KMS-11 (cell line): ENCODE measurements at regions not wholly inside any gene's neighbourhood (a gene's known extent, or its start where the extent isn't known, plus 50 kb on each side); places are given as distances from the start of the nearest gene placed in this dataset.
"Not testable (repeated sequence)": the region's sequence is repeated elsewhere in the genome, so short reads cannot be mapped to it uniquely, and the experiment has no call there.

Source experiments
- H2AFZ ChIP-seq: fragments of 200-600 bp; sonication (generic); 2 replicates; pipeline ENCODE4 v1.6.1; 2016; ENCODE audit warnings: antibody characterized with exemption, mixed run types, low read depth
- H3K27ac ChIP-seq: fragments of 200-600 bp; sonication (generic); 2 replicates; pipeline ENCODE4 v1.6.1; 2016; ENCODE audit warnings: mild to moderate bottlenecking, mixed run types
- H3K27me3 ChIP-seq: fragments of 200-600 bp; sonication (generic); 2 replicates; pipeline ENCODE4 v1.6.1; 2017; ENCODE audit warnings: mild to moderate bottlenecking, low read depth, mixed run types, moderate library complexity; ENCODE audit not compliant: insufficient read depth
- H3K36me3 ChIP-seq: fragments of 200-600 bp; sonication (generic); 2 replicates; pipeline ENCODE4 v1.6.1; 2017; ENCODE audit warnings: mild to moderate bottlenecking, mixed run types; ENCODE audit not compliant: insufficient read depth
- H3K4me1 ChIP-seq: fragments of 200-600 bp; sonication (generic); 2 replicates; pipeline ENCODE4 v1.6.1; 2016; ENCODE audit warnings: mild to moderate bottlenecking, low read depth, mixed run types; ENCODE audit not compliant: poor library complexity, severe bottlenecking
- H3K4me2 ChIP-seq: fragments of 200-600 bp; sonication (generic); 2 replicates; pipeline ENCODE4 v1.7.0; 2016; ENCODE audit warnings: mild to moderate bottlenecking, mixed run types
- H3K4me3 ChIP-seq: fragments of 200-600 bp; sonication (generic); IDR thresholded peaks from 2 replicates; pipeline ENCODE4 v1.6.1; 2017; ENCODE audit warnings: low read depth, low read length, mixed read lengths; ENCODE audit not compliant: insufficient read depth
- H3K79me2 ChIP-seq: fragments of 200-600 bp; sonication (generic); 2 replicates; pipeline ENCODE4 v1.6.1; 2016; ENCODE audit warnings: low read depth, mixed run types; ENCODE audit not compliant: insufficient read depth
- H3K9ac ChIP-seq: fragments of 200-600 bp; sonication (generic); 2 replicates; pipeline ENCODE4 v1.6.1; 2016; ENCODE audit warnings: mild to moderate bottlenecking, mixed run types
- H4K20me1 ChIP-seq: fragments of 200-600 bp; sonication (generic); 2 replicates; pipeline ENCODE4 v1.6.1; 2016; ENCODE audit warnings: mild to moderate bottlenecking, mixed run types; ENCODE audit not compliant: insufficient read depth
- TF ChIP-seq, protein P1 (sequence below): fragments of 200-600 bp; sonication (generic); conservative IDR thresholded peaks from 2 replicates; pipeline ENCODE4 v1.6.1; 2017; ENCODE audit warnings: low read depth, mild to moderate bottlenecking, antibody characterized with exemption, low read length, moderate library complexity, mixed read lengths

DNA sequence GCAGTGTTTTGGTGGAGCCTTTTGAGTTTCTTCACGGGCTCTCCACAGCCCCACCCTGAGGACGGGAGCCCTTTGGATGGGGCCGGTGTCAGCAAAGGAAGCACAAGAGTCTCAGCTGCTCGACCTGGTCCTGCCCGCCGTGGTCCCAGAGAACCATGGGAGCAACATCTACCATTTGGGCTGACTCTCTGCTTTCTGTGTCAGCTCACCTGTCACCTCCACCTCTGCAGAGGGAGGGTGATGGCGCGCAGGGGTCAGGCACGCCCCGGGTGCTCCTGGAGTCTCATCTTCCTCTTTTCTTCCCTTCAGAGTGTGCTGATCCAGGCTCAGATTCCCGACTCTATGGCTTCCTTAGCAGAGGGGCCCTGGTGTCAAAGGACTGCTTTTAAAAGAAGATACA is 171.7 kb downstream of the LAT start:
- Histone ChIP-seq H3K27ac (no peak overlapping the region), H3K27me3 (peaks cover 43% of the 10 kb centered on the region), H3K9ac (no peak overlapping the region), H3K36me3 (no peaks in the 10 kb centered on the region), H3K79me2 (no peaks in the 10 kb centered on the region), H4K20me1 (no peaks in the 10 kb centered on the region), H3K4me2 (no peak overlapping the region), H3K4me3 (no peak overlapping the region), H2AFZ (no peak overlapping the region), H3K4me1 (no peaks in the 10 kb centered on the region)
- TF ChIP-seq, protein P1, sequence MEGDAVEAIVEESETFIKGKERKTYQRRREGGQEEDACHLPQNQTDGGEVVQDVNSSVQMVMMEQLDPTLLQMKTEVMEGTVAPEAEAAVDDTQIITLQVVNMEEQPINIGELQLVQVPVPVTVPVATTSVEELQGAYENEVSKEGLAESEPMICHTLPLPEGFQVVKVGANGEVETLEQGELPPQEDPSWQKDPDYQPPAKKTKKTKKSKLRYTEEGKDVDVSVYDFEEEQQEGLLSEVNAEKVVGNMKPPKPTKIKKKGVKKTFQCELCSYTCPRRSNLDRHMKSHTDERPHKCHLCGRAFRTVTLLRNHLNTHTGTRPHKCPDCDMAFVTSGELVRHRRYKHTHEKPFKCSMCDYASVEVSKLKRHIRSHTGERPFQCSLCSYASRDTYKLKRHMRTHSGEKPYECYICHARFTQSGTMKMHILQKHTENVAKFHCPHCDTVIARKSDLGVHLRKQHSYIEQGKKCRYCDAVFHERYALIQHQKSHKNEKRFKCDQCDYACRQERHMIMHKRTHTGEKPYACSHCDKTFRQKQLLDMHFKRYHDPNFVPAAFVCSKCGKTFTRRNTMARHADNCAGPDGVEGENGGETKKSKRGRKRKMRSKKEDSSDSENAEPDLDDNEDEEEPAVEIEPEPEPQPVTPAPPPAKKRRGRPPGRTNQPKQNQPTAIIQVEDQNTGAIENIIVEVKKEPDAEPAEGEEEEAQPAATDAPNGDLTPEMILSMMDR, result no peak

DNA sequence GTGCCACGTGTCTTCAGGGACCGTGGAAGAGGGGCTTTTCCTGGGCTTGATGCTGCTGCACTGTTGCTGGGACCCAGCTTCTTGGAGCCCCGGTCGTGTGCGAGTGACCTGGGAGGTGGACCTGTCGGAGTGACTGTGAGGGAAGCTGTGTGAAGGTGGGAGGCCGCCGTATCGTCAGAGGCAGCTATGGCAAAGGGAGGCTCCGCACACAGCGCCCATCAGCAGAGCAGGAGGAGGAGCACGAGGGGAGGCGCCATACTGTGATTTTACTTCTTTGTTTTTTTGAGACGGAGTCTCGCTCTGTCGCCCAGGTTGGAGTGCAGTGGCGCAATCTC is 171.0 kb downstream of the LAT start:
- not testable (repeated sequence) for H3K4me2 ChIP-seq, H3K9ac ChIP-seq, H3K4me3 ChIP-seq, H2AFZ ChIP-seq, H3K4me1 ChIP-seq, H3K79me2 ChIP-seq, H3K36me3 ChIP-seq, H4K20me1 ChIP-seq, H3K27ac ChIP-seq
- peaks cover 49% of the 10 kb centered on the region for H3K27me3 ChIP-seq

DNA sequence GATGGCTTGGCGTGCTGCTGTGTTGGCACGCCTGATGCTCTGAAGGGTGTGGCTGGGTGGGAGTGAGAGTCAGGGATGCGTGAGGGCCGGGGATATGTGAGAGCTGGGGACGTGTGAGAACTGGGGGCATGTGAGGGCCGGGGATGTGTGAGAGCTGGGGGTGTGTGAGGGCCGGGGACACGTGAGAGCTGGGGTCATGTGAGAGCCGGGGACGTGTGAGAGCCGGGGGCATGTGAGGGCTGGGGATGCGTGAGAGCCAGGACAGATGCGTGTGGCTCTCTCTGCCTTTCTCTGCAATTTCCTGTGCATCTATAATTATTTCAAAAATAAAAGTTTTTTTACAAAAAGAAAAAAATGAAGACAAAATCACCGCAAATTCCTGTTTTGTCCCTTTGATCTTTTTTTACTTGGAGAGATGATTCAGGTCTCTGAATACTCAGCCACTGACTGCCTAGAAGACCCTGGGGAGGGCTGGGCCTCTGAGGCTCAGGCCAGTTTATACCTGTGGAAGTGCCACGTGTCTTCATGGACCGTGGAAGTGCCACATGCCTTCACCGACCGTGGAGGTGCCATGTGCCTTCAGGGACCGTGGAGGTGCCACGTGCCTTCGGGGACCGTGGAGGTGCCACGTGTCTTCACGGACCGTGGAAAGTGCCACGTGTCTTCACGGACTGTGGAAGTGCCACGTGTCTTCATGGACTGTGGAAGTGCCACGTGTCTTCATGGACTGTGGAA is 170.4 kb downstream of the LAT start:
- not testable (repeated sequence) for H3K36me3 ChIP-seq, H3K9ac ChIP-seq, H3K4me1 ChIP-seq, H3K79me2 ChIP-seq, H4K20me1 ChIP-seq, H3K4me2 ChIP-seq, H3K27ac ChIP-seq, H2AFZ ChIP-seq, H3K4me3 ChIP-seq
- H3K27me3 ChIP-seq, result peaks cover 50% of the 10 kb centered on the region

DNA sequence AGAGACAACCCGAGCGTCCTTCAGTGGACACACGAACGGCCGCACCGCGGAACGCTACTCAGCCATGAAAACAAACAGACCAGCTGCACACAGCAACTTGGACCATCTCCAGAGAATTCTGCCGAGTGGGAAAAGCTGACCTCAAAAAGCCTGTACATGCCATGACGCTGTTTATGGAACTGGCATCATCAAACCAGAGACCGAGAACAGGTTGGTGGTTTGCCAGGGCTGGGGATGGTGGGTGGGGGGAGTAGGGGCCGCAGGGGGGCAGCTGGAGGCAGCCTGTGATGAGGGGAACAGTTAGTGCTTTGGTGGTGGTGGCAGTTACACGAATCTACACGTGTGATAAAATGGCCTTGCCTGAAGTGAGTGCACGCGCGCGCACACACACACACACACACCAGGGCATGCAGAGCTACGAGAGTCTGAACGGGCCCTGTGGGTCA is 169.8 kb downstream of the LAT start:
- Histone ChIP-seq H3K9ac (no peak overlapping the region), H3K4me1 (no peaks in the 10 kb centered on the region), H3K27ac (no peak overlapping the region), H3K79me2 (no peaks in the 10 kb centered on the region), H2AFZ (no peak overlapping the region), H3K27me3 (peaks cover 53% of the 10 kb centered on the region), H3K36me3 (no peaks in the 10 kb centered on the region), H4K20me1 (no peaks in the 10 kb centered on the region), H3K4me2 (no peak overlapping the region), H3K4me3 (no peak overlapping the region)
- TF ChIP-seq, protein P1, result no peak

DNA sequence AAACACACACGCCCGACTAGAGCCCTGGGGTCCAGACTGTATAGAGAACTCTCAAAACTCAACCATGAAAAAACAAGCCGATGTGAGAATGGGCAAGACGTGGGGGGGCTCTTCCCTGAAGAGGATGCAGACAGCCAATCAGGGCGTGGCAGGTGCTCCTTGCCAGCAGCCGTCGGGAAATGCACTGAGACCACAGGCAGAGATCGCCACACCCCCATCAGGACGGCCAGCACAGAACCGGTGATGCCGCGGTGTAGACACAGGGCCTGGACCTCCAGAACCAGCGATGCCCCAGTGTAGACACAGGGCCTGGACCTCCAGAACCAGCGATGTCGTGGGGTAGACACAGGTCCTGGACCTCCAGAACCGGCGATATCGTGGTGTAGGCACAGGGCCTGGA is 169.2 kb downstream of the LAT start:
- TF ChIP-seq, protein P1, result no peak
- Histone ChIP-seq H3K4me1 (no peaks in the 10 kb centered on the region), H3K4me2 (no peak overlapping the region), H3K27me3 (peaks cover 60% of the 10 kb centered on the region), H3K27ac (no peak overlapping the region), H3K4me3 (no peak overlapping the region), H3K79me2 (no peaks in the 10 kb centered on the region), H3K9ac (no peak overlapping the region), H2AFZ (no peak overlapping the region), H3K36me3 (no peaks in the 10 kb centered on the region), H4K20me1 (no peaks in the 10 kb centered on the region)

DNA sequence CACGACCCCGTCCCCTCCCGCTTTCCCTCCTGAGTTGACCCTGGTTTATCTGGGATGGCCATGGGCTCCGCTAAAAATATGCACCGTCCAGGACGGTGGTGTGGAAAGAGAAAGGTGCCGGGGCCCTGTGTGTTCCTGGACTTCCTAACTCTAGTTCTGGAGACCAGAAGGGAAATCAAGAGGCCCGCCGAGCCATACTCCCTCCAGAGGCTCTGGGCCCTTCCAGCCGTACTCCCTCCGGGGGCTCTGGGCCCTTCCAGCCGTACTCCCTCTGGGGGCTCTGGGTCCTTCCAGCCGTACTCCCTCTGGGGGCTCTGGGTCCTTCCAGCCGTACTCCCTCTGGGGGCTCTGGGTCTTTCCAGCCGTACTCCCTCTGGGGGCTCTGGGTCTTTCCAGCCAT is 168.5 kb downstream of the LAT start:
- not testable (repeated sequence) for H3K4me2 ChIP-seq, H3K4me3 ChIP-seq, H3K79me2 ChIP-seq

DNA sequence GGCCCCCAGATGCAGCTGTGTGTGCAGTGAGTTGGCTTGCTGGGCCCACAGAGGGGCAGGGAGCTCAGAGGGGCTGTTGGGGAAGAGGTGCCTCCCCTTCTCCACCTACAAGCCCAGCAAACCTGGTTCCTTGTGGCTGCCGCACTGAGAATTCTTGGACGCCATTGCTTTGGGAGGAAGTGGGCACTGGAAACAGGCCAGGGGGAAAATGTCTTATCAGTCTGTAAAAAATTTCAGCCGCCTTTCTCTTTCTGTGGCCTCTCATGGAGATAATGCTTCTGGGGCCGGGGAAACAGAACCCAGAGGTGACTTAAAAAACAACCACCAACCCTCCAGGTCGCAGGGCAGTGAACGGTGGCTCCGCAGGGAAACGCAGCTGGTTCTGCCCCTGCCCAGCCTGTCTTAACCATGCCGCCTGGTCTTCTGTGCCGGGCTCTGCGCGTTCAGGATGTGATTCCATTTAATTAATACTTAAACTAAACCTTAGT is 167.7 kb downstream of the LAT start:
- not testable (repeated sequence) for H2AFZ ChIP-seq, H3K4me2 ChIP-seq, H4K20me1 ChIP-seq, H3K4me3 ChIP-seq, H3K27ac ChIP-seq, H3K9ac ChIP-seq, H3K4me1 ChIP-seq, H3K79me2 ChIP-seq, H3K36me3 ChIP-seq
- H3K27me3 ChIP-seq, result peaks cover 59% of the 10 kb centered on the region

More for the DNA sequence above, 168.5 kb downstream of the LAT start:
- not testable (repeated sequence) for H2AFZ ChIP-seq, H3K4me1 ChIP-seq, H3K9ac ChIP-seq, H3K27ac ChIP-seq, H3K36me3 ChIP-seq, H4K20me1 ChIP-seq
- H3K27me3 ChIP-seq, result peaks cover 61% of the 10 kb centered on the region
